ENCODE measurements at regions not wholly inside any gene's neighbourhood (a gene's known extent, or its start where the extent isn't known, plus 50 kb on each side); places are given as distances from the start of the nearest gene placed in this dataset.

DNA sequence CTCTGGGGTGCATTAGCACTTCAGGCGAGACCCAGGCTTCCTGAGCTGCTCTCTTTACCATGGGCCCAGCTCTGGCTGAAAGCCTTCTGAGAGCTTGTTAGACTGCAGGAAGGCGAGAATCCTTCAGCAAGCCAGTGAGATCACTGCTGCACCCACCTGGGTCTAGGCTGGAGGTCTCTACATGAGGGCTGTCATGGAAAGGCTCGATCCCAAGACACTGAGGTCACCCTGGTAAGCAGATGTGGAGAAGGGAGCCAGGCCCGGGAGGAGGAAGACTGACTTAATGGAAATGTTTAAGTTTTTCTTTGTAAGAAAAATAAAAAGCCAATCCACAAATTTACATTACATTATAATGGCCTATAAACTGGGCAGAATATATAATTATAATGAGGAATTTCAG lies 684.5 kb downstream of the TNS3 start:
- no peak overlapping the region for H3K27ac Mint-ChIP-seq
- H3K27me3 Mint-ChIP-seq, result no peaks in the 10 kb centered on the region
- DNase-seq, result no peak
- ChIA-PET CTCF (no interaction called here), POLR2A (no interaction called here)
- no peaks in the 10 kb centered on the region for H3K4me1 Mint-ChIP-seq
- H3K4me3 Mint-ChIP-seq, result no peak overlapping the region
- no peaks in the 10 kb centered on the region for H3K36me3 Mint-ChIP-seq (ENCODE audit: low read depth)
- H3K9me3 Mint-ChIP-seq, result no peaks in the 10 kb centered on the region

- DNase-seq, result no peak
- no peaks in the 10 kb centered on the region for H3K4me1 Mint-ChIP-seq
- peaks cover 5% of the 10 kb centered on the region for H3K9me3 Mint-ChIP-seq
- ChIA-PET CTCF (no interaction called here), POLR2A (no interaction called here)
- no peak overlapping the region for H3K27ac Mint-ChIP-seq
- no peaks in the 10 kb centered on the region for H3K36me3 Mint-ChIP-seq (ENCODE audit: low read depth)
- H3K4me3 Mint-ChIP-seq, result no peak overlapping the region
- H3K27me3 Mint-ChIP-seq, result no peaks in the 10 kb centered on the region
Measured at GRCh38 chr7:46886669-46887374, 695.1 kb downstream of the TNS3 start.

GRCh38 chr7:46885167-46885566 lies 696.7 kb downstream of the TNS3 start:
- Mint-ChIP-seq H3K4me3 (no peak overlapping the region), H3K9me3 (peaks cover 9% of the 10 kb centered on the region), H3K27ac (no peak overlapping the region), H3K36me3 (ENCODE audit: low read depth) (no peaks in the 10 kb centered on the region), H3K27me3 (no peaks in the 10 kb centered on the region), H3K4me1 (no peaks in the 10 kb centered on the region)
- ChIA-PET POLR2A (no interaction called here), CTCF (no interaction called here)
- no peak for DNase-seq

DNA sequence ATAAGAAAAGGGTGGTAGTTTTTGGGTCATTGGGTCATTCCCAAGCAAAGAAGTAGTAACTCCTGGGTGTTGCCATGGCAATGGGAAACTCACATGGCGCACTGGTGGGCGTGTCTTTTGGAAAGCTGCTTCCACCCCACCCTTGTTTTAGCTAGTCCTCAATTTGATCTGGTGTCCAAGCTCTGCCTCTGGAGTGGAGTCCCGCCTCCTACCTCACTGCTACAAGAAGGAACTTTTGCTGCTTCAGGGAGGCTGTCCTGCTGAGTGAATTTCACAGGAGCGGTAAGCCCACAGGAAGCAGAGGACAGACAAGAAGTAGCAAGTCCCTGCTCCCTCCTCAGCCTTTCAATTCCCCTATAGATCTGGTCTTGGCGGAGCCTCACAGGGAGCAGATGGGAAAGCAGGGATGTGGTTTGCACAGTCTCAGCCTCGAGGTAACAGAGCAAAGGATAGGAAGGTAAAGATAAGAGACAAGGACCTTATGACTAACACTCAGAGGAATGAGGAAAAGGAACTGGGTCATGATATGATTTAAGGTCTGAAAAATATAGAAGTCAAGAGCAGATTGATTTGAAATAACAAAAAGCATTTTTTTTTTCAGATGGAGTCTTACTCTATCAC lies 700.3 kb downstream of the TNS3 start:
- Mint-ChIP-seq H3K27me3 (no peaks in the 10 kb centered on the region), H3K4me1 (no peaks in the 10 kb centered on the region), H3K36me3 (ENCODE audit: low read depth) (no peaks in the 10 kb centered on the region), H3K9me3 (peaks cover 4% of the 10 kb centered on the region), H3K27ac (no peak overlapping the region), H3K4me3 (no peak overlapping the region)
- ChIA-PET POLR2A (no interaction called here), CTCF (no interaction called here)
- no peak for DNase-seq

GRCh38 chr7:46880508-46881196 lies 701.3 kb downstream of the TNS3 start:
- DNase-seq, result no peak
- Mint-ChIP-seq H3K9me3 (peaks cover 4% of the 10 kb centered on the region), H3K4me3 (no peak overlapping the region), H3K4me1 (no peaks in the 10 kb centered on the region), H3K27me3 (no peaks in the 10 kb centered on the region), H3K36me3 (ENCODE audit: low read depth) (no peaks in the 10 kb centered on the region), H3K27ac (no peak overlapping the region)
- POLR2A ChIA-PET, result no interaction called here
- CTCF ChIA-PET, result no interaction called here

- H3K36me3 Mint-ChIP-seq (ENCODE audit: low read depth), result no peaks in the 10 kb centered on the region
- no peaks in the 10 kb centered on the region for H3K27me3 Mint-ChIP-seq
- no peaks in the 10 kb centered on the region for H3K4me1 Mint-ChIP-seq
- peaks cover 4% of the 10 kb centered on the region for H3K9me3 Mint-ChIP-seq
- DNase-seq, result no peak
- ChIA-PET POLR2A (no interaction called here), CTCF (no interaction called here)
- H3K27ac Mint-ChIP-seq, result no peak overlapping the region
- H3K4me3 Mint-ChIP-seq, result no peak overlapping the region
Measured at GRCh38 chr7:46879783-46880182, 702.1 kb downstream of the TNS3 start.

DNA sequence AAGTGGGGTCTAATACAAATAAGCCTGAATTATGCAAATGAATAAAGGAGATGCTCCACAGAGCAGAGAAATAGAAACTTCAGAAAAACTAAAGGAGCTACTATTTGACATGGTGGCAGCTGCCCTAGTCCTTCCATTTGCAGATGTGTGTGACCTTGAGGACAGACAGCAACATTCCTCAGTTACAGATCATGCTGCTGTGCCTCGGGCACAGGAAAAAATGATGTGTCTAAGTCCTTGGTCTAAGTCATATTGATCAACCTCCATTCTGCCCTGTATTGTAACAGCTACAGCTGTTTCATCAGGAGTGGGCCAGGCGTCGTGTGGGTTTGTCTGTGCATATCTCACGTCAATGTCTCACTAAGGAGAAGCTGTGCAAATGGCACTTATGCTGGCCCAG lies 710.4 kb downstream of the TNS3 start:
- Mint-ChIP-seq H3K4me3 (no peak overlapping the region), H3K9me3 (no peaks in the 10 kb centered on the region), H3K27ac (no peak overlapping the region), H3K27me3 (no peaks in the 10 kb centered on the region), H3K4me1 (no peaks in the 10 kb centered on the region), H3K36me3 (ENCODE audit: low read depth) (no peaks in the 10 kb centered on the region)
- ChIA-PET CTCF (no interaction called here), POLR2A (no interaction called here)
- no peak for DNase-seq

DNA sequence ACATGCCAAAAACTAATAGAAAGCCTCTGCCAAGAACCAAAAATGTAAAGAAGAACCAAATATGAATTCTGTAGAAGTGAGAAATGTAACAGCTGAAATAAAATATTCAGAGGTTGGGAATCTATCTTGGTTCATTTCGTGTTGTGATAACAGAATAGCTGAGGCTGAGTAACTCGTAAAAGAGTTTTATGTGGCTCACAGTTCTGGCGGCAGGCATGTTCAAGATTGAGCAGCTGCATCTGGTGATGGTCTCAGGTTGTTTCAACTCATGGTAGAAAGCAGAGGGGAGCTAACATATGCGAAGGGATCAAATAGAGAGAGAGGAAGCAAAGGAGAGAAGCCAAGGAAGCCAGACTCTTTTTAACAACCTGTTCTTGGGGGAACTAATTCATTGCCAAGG lies 717.2 kb downstream of the TNS3 start:
- H3K4me1 Mint-ChIP-seq, result no peaks in the 10 kb centered on the region
- POLR2A ChIA-PET, result no interaction called here
- DNase-seq, result no peak
- no peak overlapping the region for H3K27ac Mint-ChIP-seq
- peaks cover 14% of the 10 kb centered on the region for H3K9me3 Mint-ChIP-seq
- no peaks in the 10 kb centered on the region for H3K27me3 Mint-ChIP-seq
- no peaks in the 10 kb centered on the region for H3K36me3 Mint-ChIP-seq (ENCODE audit: low read depth)
- H3K4me3 Mint-ChIP-seq, result no peak overlapping the region
- CTCF ChIA-PET, result no interaction called here

DNA sequence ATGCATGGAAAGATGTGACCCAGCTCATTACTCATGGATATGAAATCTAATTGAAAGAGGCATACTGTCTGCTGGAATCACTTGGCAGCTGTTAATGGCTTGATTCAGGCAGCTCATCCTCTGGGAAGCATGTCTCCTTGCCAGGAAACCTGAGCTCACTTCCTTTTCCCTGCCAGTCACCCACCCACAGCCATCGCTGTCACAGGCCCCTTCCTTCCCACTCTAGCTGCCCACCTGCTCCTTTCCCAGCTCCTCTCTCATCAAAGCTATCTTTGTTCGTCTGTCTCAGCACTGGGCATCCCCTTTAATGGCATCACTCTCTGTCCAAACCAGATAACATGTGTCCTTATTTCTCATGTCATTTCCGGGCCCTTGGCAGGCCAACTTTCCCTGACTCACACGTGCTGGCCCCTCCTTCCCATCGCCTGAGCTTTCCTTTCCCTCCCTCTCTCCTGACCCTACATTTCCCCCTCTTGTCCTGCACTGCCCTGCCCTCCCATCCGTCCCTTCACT lies 721.9 kb downstream of the TNS3 start:
- H3K9me3 Mint-ChIP-seq, result peaks cover 18% of the 10 kb centered on the region
- ChIA-PET CTCF (no interaction called here), POLR2A (no interaction called here)
- H3K27me3 Mint-ChIP-seq, result no peaks in the 10 kb centered on the region
- no peaks in the 10 kb centered on the region for H3K4me1 Mint-ChIP-seq
- no peak overlapping the region for H3K27ac Mint-ChIP-seq
- DNase-seq, result no peak
- no peak overlapping the region for H3K4me3 Mint-ChIP-seq
- H3K36me3 Mint-ChIP-seq (ENCODE audit: low read depth), result no peaks in the 10 kb centered on the region

GRCh38 chr7:46855851-46856250 lies 726.1 kb downstream of the TNS3 start:
- Mint-ChIP-seq H3K4me1 (no peaks in the 10 kb centered on the region), H3K9me3 (peaks cover 10% of the 10 kb centered on the region), H3K4me3 (no peak overlapping the region), H3K36me3 (ENCODE audit: low read depth) (no peaks in the 10 kb centered on the region), H3K27ac (no peak overlapping the region), H3K27me3 (no peaks in the 10 kb centered on the region)
- ChIA-PET CTCF (interaction anchor here (0.7 kb wide), 1 partner anchor 704 kb away, joined by 3 read pairs; no protein-coding TSS in a partner anchor), POLR2A (no interaction called here)
- DNase-seq, result no peak

- no peak for DNase-seq
- H3K4me3 Mint-ChIP-seq, result no peak overlapping the region
- no peak overlapping the region for H3K27ac Mint-ChIP-seq
- no peaks in the 10 kb centered on the region for H3K36me3 Mint-ChIP-seq (ENCODE audit: low read depth)
- ChIA-PET POLR2A (no interaction called here), CTCF (no interaction called here)
- peaks cover 5% of the 10 kb centered on the region for H3K9me3 Mint-ChIP-seq
- H3K27me3 Mint-ChIP-seq, result no peaks in the 10 kb centered on the region
- no peaks in the 10 kb centered on the region for H3K4me1 Mint-ChIP-seq
Measured at GRCh38 chr7:46854958-46855473, 726.9 kb downstream of the TNS3 start.

- no peaks in the 10 kb centered on the region for H3K4me1 Mint-ChIP-seq
- no peaks in the 10 kb centered on the region for H3K9me3 Mint-ChIP-seq
- H3K27ac Mint-ChIP-seq, result no peak overlapping the region
- H3K27me3 Mint-ChIP-seq, result no peaks in the 10 kb centered on the region
- no peak overlapping the region for H3K4me3 Mint-ChIP-seq
- H3K36me3 Mint-ChIP-seq (ENCODE audit: low read depth), result no peaks in the 10 kb centered on the region
- DNase-seq, result no peak
- CTCF ChIA-PET, result interaction anchor here (0.6 kb wide), 1 partner anchor 208 kb away, joined by 4 read pairs; no protein-coding TSS in a partner anchor
- POLR2A ChIA-PET, result no interaction called here
Measured at GRCh38 chr7:46853451-46853850, 728.5 kb downstream of the TNS3 start.

DNA sequence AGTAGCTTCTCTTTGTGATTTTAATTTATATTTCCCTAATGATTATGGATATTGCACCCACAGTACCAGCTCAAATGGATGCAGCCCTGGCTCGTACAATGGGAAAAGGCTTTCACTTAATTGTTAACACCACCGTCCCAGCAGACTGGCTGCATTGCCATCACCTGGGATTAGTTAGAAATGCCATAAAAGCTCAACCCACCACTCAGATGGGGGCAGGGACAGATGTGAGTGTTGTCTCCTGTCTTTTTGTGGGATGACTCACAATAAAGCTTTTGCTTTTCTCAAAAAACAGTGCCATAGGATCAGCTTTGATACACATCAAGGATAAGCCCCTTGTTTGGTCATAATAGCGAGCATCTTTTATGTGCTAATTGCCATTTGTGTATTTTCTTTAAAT lies 729.1 kb downstream of the TNS3 start:
- Mint-ChIP-seq H3K27me3 (no peaks in the 10 kb centered on the region), H3K4me3 (no peak overlapping the region), H3K9me3 (no peaks in the 10 kb centered on the region), H3K4me1 (no peaks in the 10 kb centered on the region), H3K27ac (no peak overlapping the region), H3K36me3 (ENCODE audit: low read depth) (no peaks in the 10 kb centered on the region)
- ChIA-PET CTCF (interaction anchor here (0.6 kb wide), 1 partner anchor 208 kb away, joined by 4 read pairs; no protein-coding TSS in a partner anchor), POLR2A (no interaction called here)
- DNase-seq, result no peak

Measured in activated CD4-positive, alpha-beta T cell treated with anti-CD3 and anti-CD28 coated beads, Interleukin-2, amount 10 ng/mL, durations not matched to agents 7 days and 5 days (primary cell).